HG03060 (cell line): ENCODE measurements at regions not wholly inside any gene's neighbourhood (a gene's known extent, or its start where the extent isn't known, plus 50 kb on each side); places are given as distances from the start of the nearest gene placed in this dataset.

Experiments
- ATAC-seq: cut with Tn5 transposase; IDR thresholded peaks from one replicate; pipeline ENCODE4 v1.9.1; 2021; ENCODE audit warnings: low read depth, moderate number of reproducible peaks; ENCODE audit not compliant: unreplicated experiment

DNA sequence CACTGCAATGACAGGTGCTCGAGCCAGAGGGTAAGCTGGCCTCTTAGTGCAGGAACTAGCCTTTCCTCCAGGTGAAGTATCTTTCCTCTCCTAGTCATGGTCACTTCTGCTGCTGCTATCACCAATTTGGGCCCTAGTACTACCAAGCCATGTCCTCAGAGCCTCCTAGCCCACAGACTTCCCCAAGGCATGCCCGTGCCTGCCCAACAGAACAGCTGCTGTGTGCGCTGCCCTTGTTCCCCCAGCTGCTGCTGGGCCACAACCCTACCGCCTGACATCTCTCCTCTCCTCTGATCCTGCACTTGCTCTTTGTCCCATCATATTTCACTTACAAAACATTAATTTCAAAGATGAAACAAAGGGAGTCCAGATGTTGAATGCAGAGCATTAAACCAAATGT, 168.5 kb upstream of the FREM2 start:
- ATAC-seq = no peak

DNA sequence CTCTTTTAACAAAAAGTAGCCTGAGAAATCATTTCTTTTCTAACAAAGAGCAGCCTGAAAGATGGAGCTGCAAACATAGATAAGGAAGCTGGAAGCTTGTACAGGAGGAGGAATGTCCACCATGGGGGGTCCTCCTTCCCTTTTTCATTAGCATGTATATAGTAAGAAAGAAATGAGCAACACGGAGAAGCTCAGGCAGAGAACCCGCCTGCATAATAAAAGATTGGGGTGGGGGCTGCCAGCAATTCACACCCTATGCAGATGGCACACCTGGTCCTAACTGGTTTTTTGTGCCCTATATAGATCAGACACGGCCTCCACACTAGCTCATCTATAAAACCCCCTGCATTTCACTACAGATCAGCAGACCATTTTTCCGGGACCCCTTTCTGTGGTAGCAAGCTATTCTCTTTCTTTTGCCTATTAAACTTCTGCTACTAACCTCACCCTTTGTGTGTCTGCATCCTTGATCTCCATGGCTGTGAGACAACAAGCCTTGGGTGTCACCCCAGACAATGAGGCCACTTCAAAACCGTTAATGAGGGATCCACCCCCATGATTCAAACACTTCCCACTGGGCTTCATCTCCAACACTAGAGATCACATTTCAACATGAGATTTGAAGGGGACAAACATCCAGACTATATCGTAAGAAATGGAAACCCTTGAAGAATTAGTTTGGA, 167.5 kb upstream of the FREM2 start:
- ATAC-seq = no peak

DNA sequence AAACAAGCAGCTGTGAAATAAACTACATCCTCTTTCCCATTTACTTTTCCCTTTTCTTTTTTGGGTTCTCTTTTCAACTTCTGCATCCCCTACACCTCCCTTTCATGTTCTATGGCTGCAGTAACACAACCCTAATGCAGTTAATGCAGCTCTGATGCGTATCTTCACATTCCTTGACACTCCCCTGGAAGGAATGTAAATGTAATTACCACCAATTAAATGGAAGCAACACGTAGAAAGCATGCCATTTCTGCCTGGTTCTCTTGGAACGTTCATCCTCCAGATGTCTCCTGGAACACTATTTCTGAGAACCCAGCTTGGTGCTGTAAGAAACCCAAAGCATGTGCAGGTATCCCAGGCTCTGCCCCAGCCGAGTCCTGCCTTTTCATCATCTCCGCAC, 166.8 kb upstream of the FREM2 start:
- no peak for ATAC-seq

DNA sequence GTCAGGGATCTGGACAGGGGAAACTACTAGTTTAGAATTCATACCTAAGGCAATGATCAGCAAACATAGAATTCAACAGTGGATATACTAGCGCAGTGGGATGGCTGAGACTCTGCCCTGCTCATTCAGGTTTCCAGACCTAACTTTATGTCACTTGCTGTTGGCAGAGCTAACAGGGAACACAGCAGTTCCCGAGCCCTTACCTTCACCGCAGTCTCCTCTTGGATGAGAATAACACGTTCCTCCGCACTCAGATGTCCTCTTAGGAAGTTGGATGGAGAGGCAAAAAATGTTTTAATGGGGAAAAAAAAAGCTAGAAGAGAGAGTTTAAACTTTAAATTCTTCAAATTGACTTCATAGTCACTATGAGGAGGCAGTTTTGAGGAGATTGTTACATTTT, 159.7 kb upstream of the FREM2 start:
- no peak for ATAC-seq

DNA sequence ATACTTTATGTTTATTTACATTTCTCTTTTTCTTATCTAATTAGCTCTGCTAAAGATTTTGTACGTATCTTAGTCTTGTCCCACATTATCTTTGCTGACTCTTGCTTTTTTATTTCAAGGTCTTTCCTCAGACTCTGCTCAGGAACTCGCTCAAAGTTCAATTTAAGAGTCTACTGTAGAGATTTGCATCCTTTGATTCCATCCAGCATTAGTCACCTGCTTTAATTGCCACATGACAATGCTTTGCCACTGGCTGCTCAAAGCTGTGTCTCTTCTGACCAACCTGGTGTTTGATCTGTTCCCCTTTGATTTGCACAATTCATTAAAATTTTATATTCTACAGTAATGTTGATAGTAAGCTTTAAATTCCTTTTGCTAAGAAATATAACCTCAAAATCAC, 157.9 kb upstream of the FREM2 start:
- ATAC-seq = no peak

DNA sequence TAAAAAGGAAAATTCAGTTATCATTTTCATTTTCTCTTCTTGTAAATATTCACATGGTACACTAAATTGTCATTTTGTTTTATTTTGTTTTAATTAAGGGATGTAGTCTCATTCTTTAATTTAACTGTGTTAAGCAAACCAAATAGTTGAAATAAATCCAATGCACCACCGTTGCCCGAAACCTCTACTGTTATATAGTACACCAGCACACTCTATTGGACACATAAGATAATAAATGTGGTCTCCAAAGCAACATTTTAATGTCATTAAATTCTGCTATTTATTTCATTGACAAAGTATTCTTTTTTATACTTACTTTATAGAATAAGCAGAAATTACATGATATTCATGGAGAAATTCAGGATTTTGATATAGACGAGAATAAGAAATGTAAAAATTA, 156.4 kb upstream of the FREM2 start:
- no peak for ATAC-seq

DNA sequence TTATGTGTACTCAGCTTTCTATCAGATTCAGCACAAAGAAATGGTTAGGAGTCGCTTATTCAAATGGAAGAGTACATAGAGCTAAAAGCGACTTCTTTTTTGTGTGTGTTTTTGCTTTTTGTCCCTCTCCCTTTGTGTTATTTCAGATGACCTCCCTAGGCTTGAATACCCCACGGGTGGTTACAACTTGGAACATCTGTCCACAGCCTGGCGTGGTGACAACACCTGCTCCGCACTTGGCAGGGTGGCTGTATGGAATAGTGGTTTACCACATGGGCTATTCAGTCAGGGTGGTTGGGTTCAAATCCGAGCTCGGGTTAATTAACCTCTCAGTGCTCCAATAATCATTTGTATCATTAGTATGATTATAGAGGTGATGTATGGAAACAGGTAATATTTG, 151.6 kb upstream of the FREM2 start:
- no peak for ATAC-seq

DNA sequence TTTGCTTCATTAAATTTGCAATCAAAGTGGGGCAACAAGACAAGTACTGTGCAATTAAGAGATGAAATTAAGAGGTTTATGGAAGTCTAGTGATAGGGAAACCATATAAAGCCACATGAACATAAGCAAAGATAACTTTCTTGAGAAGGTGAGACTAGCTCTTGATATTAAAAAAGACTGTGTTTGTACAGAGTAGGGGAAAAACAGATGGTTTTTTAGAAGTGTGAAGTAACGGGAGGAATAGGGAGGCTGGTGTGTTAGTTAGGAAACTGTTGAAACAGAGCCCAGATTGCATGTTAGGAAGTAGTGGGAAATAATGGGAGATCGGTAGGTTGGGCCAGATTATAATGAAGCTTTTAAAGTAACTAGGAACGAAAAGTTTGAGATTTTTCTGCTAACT, 149.8 kb upstream of the FREM2 start:
- no peak for ATAC-seq

DNA sequence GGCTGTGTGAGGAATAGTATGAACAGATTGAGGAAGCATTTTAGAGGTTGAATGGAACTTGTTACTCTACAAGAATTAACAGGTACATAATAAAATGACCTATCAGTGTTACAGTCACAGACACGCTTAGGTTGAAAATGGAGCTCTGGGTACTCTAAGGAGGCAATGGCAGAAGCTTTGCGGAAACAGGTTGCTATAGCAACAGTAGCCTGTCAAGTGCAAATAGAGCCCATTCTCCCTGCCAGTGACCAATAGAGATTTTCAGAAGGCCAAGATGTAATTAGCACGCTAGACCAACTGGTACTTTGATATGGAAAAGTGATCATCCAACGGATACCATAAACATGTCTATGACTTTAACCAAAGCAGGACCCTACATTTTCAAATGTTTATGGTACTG, 148.5 kb upstream of the FREM2 start:
- ATAC-seq = no peak

DNA sequence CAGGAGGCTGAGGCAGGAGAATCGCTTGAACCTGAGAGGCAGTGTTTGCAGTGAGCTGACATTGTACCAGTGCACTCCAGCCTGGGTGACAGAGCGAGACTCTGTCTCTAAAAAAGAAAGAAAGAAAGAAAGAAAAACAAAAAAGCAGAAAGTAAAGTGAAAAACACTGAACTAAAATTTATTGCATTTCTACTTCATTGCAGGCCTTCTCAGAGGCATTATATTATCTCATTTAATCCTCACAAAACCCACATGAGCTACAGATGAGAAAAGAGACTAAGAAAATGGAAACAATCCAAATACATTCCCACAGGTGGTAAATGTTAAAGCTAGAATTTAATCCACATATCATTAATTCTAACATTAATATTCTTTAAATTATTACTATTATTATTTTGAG, 147.2 kb upstream of the FREM2 start:
- no peak for ATAC-seq

DNA sequence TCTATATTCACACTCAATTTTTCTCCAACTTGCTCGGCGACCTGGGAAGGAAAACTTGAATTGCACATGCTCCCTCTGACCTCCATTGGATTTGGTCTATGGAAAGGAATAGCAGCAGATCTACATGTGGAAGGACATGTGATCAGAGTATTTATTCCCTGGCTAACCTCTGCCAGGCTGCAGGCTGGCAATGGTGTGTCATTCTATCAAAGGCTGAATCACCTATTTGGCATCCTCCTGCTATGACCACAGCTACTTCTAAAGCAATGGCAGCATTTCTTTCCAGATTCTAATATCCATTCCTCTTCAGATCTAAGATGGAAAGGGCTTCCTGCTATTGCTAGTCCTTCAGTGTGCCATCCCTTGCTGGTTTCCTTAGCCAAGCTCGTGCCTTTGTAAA, 144.3 kb upstream of the FREM2 start:
- ATAC-seq = no peak

DNA sequence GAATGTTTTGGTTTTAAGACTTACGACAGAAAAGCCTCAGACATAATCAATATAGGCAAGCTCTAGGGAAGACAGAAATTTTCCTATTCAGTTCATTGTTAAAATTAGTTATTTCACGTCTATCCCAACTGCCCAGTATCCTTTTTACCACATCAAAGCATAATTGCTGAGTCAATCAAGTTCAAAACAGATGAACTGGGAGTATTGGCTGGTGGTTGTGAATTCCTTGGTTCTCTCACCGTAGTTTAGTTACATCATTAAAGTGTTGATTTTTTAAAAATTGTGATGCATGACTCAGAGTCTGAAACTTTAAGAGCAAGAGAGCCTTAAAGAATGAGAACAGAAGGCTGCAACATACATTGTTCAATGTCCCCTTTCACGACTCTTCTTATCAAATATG, 143.3 kb upstream of the FREM2 start:
- ATAC-seq = no peak

DNA sequence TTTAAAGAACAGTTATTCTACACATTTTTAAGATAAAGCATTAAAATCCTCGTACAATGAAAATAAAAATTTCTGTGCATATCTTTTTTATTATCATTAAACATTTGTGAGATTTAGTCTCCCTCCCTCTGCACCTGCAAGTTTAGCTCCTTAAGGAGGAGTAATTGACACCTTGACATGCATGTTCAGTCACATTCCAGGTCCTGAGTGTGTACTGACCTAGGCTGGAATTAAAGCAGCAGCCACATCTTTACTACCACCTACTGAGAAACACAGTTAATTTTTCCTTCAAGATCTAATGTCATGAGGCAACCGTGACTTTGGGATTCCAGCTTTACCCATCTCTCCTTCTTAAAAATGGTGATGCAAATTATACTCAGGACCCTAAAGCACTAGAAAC, 123.1 kb upstream of the FREM2 start:
- ATAC-seq = no peak

DNA sequence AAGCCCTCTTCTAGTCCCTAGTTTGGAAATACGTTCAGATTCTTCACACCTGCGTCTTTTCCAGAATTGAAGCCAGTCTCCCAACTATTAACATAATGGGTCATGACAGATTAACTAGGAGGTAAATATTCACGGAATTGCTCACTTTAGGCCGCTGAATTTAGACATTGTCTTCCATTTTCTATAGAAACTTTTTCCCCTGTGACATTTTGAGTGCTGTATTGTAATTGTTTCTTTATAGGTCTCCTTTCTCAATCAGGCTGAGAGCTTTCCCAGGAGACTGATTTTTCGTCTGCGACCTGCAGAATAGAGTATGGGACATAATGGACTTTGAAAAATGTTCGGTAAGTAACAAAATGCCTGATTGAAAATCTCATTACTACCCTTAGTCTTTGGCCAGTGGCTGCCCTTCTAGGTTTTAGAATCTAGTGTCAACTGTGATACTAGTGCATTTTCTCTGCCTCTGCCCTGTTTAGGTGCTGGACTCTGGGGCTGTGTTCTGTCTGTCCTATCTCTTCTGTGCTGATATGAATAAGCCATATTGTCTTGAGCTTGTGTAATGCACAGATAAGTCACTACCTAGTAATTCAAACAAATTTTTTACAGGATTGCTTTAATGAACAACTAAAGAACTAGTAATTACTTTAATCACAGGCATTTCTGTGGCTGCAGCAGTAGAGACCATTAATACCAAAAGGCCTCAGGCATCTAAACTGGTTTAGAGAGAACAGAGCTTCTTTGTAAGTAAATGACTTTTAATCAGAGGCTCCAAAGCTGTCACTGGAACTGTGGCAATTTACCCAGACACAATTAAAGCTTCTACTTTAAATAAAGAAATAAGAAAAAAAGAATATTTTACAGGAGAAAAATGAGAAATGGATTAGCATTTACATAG, 122.4 kb upstream of the FREM2 start:
- no peak for ATAC-seq

DNA sequence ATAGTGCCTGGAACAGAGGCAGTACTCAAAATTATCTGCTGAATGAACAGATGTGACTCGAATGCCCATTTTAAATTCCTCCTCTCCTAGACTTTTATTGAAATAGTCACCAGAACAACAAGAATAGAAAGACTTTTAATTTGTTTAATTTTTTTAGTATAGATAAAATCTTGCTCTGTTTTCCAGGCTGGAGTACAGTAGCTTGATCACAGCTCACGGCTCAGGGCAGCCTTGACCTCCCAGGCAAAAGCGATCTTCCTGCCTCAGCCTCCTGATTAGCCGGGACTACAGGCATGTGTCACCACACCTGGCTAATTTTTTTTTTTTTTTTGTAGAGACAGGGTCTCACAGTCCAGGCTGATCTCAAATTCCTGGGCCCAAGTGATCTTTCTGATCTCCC, 120.9 kb upstream of the FREM2 start:
- no peak for ATAC-seq

DNA sequence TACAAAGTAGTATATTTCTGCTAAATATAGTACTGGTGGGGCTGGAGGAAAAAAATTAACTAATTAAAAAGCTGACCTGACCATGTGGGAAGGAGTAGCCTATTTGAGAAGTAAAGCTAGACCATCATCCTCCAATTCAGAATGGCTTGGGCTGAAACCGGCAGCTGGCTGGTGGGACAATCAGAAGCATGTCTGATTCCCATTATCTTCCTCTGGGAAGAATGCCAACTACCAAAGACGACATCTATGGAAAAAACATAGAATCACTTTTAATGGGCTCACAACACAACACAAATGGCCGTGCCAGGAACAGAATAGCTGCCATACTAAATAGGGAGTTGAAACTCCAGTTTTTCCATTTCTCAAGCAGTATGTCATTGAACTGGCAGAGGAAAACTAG, 120.4 kb upstream of the FREM2 start:
- no peak for ATAC-seq

DNA sequence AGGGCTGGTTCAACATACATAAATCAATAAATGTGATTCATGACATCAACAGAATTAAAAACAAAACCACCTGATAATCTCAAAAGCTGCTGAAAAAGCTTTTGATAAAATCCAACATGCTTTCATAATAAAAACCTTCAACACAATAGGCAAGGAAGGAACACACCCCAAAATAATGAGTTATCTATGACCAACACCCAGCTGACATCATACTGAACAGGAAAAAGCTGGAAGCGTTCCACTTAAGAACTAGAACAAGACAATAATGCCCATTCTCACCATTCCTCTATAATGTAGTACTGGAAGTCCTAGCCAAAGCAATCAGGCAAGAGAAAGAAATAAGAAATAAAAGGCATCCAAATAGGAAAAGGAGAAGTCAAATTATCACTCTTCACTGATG, 116.2 kb upstream of the FREM2 start:
- ATAC-seq = no peak

DNA sequence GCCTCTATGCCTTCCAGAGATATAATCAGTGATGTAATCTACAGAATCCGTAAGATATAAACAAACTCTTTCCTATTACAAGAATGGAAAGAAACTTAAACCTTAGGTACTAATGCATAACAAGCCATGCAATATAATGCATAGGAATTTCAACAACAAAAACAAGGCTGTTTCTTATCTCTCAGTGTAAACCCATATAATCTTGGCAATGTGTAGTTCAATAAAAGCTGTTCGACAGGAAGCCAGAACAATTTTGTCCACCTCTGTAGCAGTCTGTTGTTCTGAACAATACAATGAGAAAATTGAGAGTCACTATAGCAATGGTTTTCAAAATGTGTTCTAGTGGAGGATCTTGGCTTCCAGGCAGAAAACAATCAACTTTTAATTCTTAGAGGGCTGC, 111.5 kb upstream of the FREM2 start:
- no peak for ATAC-seq

DNA sequence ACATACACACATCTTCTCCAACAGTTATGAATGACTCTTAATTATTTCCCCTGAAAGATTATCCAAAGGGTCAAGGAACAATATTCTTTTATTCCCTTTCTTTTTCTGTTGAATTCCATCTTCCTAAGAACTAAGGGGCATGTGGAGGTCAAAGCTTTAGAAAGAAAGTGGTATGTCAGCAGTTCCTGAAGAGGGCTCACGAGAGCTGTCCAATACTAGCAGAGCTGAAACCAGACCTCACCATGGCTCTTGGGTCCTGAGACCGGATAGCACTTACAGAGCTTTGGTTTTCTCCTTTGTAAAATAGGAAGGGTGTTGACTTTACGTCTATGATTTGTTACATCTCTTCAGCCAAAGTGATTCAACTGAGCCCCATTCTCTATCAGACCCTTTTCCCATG, 109.8 kb upstream of the FREM2 start:
- no peak for ATAC-seq

DNA sequence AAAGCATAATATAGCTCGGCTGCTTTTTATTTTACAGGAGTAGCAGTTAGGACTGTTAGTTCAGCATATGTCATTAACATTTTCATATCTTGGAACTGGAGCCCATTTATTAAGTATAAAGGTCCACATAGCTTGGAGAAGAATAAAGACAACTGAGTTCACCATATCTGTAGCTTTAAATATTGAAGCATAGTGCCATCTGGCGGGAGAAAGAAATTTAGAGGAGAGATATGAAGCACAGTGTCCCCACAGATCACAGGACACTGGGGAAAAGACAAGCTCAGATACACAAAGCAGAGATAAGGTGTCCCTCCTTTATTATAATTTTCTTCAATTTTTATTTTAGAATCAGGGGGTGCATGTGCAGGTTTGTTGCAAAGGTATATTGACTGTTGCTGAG, 104.7 kb upstream of the FREM2 start:
- ATAC-seq = no peak

DNA sequence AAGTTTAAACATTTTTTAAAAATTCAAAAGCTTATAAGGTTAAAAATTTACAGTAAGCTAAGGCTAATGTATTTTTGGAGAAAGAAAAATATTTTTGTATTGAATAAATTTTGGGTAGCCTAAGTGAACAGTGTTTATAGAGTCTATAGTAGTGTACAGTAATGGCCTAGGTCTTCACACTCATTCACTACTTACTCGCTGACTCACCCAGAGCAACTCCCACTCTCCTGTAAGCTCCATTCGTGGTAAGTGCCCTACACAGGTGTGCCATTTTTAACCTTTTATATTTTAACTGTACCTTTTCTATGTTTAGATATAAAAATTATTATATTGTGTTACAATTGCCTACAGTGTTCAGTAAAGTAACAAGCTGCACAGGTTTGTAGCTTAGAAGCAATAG, 96.6 kb upstream of the FREM2 start:
- no peak for ATAC-seq

DNA sequence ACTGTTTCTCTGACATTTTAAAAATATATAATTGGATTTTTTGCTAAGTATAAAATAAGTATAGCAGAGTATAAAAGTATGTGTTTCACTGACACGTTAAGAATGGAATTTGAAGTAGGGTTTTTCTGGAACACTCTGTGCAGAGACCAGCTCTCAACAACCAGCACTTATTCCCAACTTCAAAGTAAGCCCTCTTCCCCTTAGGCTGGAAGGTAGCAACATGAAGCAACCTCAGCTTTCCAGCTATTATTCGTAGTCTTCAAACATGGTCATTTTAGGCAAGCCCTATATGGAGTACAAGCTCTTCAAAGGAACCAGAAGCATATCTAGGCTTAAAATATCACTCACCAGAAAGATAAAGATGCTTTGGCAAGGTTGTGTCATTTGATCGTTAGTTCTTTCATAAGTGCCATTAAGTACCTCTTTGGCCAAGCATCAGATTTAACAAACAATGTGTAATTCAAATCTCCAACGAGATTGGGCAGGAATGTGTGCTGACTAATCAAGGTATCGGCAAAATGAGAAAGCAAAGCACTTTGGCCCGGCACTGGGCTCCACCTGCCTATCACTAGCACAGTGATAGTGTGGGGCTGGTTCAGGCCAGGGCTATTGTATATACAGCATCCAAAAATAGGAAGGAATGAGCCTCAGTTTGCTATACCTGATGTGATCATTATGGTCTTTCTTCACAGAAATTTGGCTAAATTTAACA, 95.9 kb upstream of the FREM2 start:
- no peak for ATAC-seq
